ENCODE measurements at regions not wholly inside any gene's neighbourhood (a gene's known extent, or its start where the extent isn't known, plus 50 kb on each side); places are given as distances from the start of the nearest gene placed in this dataset.

- TF ChIP-seq CTCF (IDR thresholded peaks at IDR 0.05; ENCODE audit: poor library complexity) (no peak), EZH2phosphoT487 (IDR thresholded peaks at IDR 0.05; ENCODE audit: low read depth, severe bottlenecking, unreplicated experiment) (no peak)
Observed at GRCh38 chr6:67300430-67301040, 1334.5 kb upstream of the ADGRB3 start.

Measured in hepatocyte (in vitro differentiated cells).